ENCODE measurements at regions not wholly inside any gene's neighbourhood (a gene's known extent, or its start where the extent isn't known, plus 50 kb on each side); places are given as distances from the start of the nearest gene placed in this dataset.

DNA sequence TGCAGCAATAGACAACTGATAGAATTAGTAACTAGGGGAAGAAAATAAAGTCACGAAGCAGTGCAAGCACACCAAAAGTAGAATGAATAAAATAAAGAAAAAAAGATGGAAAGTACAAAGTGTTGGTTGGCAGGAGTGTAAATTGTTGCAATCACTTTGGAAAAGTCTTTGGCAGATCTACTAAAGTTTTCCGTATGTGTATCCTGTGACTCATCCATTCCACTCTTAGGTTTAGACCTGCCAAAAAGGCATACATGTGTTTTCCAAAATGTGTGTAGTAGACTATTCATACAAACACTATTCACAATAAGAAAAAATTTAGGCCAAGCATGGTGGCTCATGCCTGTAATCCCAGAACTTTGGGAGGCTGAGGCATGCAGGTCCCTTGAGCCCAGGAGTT is 282.1 kb upstream of the FSIP2 start:
- Histone ChIP-seq H3K23ac (ENCODE audit: low read depth, low read length) (no peak overlapping the region), H2BK5ac (ENCODE audit: low read depth, low read length, poor library complexity, severe bottlenecking) (no peak overlapping the region), H3K9me1 (ENCODE audit: insufficient read depth, low read length) (no peaks in the 10 kb centered on the region), H4K8ac (ENCODE audit: low read depth in 2 of 2, low read length in 2 of 2) (no peak overlapping the region), H2AK9ac (replicated peaks; ENCODE audit: low read depth, low read length, poor library complexity) (no peak overlapping the region), H4K20me1 (ENCODE audit: insufficient read depth, low read length) (no peaks in the 10 kb centered on the region), H3K9me3 (ENCODE audit: control insufficient read depth, insufficient read depth, low read length) (peaks cover 4% of the 10 kb centered on the region), H2BK15ac (ENCODE audit: low read depth, low read length) (no peak overlapping the region), H3K36me3 (ENCODE audit: control insufficient read depth, insufficient read depth, low read length) (no peaks in the 10 kb centered on the region), H3K4me3 (ENCODE audit: insufficient read depth, low read depth, low read length) (no peak overlapping the region), H4K91ac (ENCODE audit: insufficient read depth, low read depth, low read length) (no peak overlapping the region), H2BK20ac (ENCODE audit: low read depth, low read length) (no peak overlapping the region), H2AK5ac (ENCODE audit: low read depth, low read length) (no peak overlapping the region), H3K9ac (ENCODE audit: low read depth, low read length) (no peak overlapping the region), H3K4ac (ENCODE audit: low read depth, low read length) (no peak overlapping the region), H3K79me1 (ENCODE audit: low read depth in 1 of 2, low read length in 2 of 2) (no peaks in the 10 kb centered on the region), H3K4me1 (ENCODE audit: control insufficient read depth, insufficient read depth, low read length) (no peaks in the 10 kb centered on the region), H4K5ac (ENCODE audit: low read depth, low read length) (no peak overlapping the region), H2BK120ac (ENCODE audit: low read depth, low read length) (no peak overlapping the region), H3K18ac (ENCODE audit: low read depth, low read length) (no peak overlapping the region), H3K14ac (replicated peaks; ENCODE audit: low read depth, low read length) (no peak overlapping the region), H3K27me3 (ENCODE audit: control insufficient read depth, insufficient read depth, low read length) (no peaks in the 10 kb centered on the region), H3K56ac (ENCODE audit: extremely low read depth, insufficient read depth, low read length) (no peak overlapping the region), H3K4me2 (ENCODE audit: low read depth, low read length) (no peak overlapping the region), H2AFZ (replicated peaks; ENCODE audit: low read length, poor library complexity) (no peak overlapping the region), H3K27ac (ENCODE audit: insufficient read depth, low read length) (no peak overlapping the region)
- no peak for ATAC-seq (ENCODE audit: low read depth)
- CTCF ChIA-PET, result no interaction called here
- dilution Hi-C loops (cut with HindIII; ENCODE audit: low sequenced_read_pairs, unreplicated experiment) (no loop called here), intact Hi-C loops (cut with micrococcal nuclease) (no loop called here), in situ Hi-C loops (cut with MboI; ENCODE audit: low sequenced_read_pairs) (no loop called here)
- DNase-seq, result no peak
- 56% methylated on average over 1 of the region's 2 CpGs; no CpG with 5 or more reads in 1 of the 2 experiments for WGBS, 2 experiments (ENCODE audit: extremely low coverage in 2 of 2, insufficient read length in 1 of 2)
- BruUV-seq (replicated peaks), result no TSS peak
- POLR2A ChIA-PET (ENCODE audit: unreplicated experiment), result no interaction called here
- TF ChIP-seq MAFK (IDR thresholded peaks at IDR 0.05; ENCODE audit: low read depth, low read length) (no peak), MXI1 (IDR thresholded peaks at IDR 0.05; ENCODE audit: borderline replicate concordance, low read depth, low read length) (no peak), SMC3 (IDR thresholded peaks at IDR 0.05; ENCODE audit: low read depth, low read length) (no peak), RAD21 (IDR thresholded peaks at IDR 0.05; ENCODE audit: low read length) (no peak), POLR2A (IDR thresholded peaks at IDR 0.05; ENCODE audit: low read depth, low read length) (no peak), MAZ (IDR thresholded peaks at IDR 0.05; ENCODE audit: borderline replicate concordance, low read depth, low read length) (no peak), BHLHE40 (IDR thresholded peaks at IDR 0.05; ENCODE audit: low read depth, low read length) (no peak), RCOR1 (IDR thresholded peaks at IDR 0.05; ENCODE audit: insufficient replicate concordance, low read length) (no peak), NFE2L2 (IDR thresholded peaks at IDR 0.05; ENCODE audit: low read depth, low read length) (no peak), FOS (IDR thresholded peaks at IDR 0.05; ENCODE audit: low read depth, low read length) (no peak), RFX5 (IDR thresholded peaks at IDR 0.05; ENCODE audit: low read depth, low read length) (no peak), CEBPB (IDR thresholded peaks at IDR 0.05; ENCODE audit: low read depth, low read length) (no peak), CHD1 (IDR thresholded peaks at IDR 0.05; ENCODE audit: low read depth, low read length) (no peak)
- TF ChIP-seq, protein P1, sequence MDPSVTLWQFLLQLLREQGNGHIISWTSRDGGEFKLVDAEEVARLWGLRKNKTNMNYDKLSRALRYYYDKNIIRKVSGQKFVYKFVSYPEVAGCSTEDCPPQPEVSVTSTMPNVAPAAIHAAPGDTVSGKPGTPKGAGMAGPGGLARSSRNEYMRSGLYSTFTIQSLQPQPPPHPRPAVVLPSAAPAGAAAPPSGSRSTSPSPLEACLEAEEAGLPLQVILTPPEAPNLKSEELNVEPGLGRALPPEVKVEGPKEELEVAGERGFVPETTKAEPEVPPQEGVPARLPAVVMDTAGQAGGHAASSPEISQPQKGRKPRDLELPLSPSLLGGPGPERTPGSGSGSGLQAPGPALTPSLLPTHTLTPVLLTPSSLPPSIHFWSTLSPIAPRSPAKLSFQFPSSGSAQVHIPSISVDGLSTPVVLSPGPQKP (IDR thresholded peaks at IDR 0.05; ENCODE audit: borderline replicate concordance, low read depth, low read length), result no peak
- TF ChIP-seq, protein P2, sequence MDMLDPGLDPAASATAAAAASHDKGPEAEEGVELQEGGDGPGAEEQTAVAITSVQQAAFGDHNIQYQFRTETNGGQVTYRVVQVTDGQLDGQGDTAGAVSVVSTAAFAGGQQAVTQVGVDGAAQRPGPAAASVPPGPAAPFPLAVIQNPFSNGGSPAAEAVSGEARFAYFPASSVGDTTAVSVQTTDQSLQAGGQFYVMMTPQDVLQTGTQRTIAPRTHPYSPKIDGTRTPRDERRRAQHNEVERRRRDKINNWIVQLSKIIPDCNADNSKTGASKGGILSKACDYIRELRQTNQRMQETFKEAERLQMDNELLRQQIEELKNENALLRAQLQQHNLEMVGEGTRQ (IDR thresholded peaks at IDR 0.05; ENCODE audit: low read depth, low read length), result no peak
- TF ChIP-seq, protein P3, sequence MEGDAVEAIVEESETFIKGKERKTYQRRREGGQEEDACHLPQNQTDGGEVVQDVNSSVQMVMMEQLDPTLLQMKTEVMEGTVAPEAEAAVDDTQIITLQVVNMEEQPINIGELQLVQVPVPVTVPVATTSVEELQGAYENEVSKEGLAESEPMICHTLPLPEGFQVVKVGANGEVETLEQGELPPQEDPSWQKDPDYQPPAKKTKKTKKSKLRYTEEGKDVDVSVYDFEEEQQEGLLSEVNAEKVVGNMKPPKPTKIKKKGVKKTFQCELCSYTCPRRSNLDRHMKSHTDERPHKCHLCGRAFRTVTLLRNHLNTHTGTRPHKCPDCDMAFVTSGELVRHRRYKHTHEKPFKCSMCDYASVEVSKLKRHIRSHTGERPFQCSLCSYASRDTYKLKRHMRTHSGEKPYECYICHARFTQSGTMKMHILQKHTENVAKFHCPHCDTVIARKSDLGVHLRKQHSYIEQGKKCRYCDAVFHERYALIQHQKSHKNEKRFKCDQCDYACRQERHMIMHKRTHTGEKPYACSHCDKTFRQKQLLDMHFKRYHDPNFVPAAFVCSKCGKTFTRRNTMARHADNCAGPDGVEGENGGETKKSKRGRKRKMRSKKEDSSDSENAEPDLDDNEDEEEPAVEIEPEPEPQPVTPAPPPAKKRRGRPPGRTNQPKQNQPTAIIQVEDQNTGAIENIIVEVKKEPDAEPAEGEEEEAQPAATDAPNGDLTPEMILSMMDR (conservative IDR thresholded peaks at IDR 0.05; ENCODE audit: low read depth, low read length), result no peak

Measured in IMR-90 (cell line).